HG03457 (cell line): ENCODE measurements at regions not wholly inside any gene's neighbourhood (a gene's known extent, or its start where the extent isn't known, plus 50 kb on each side); places are given as distances from the start of the nearest gene placed in this dataset.
A peak's percentile ranks its signal among the peaks of the same experiment; 100 is the strongest.
"Not testable (repeated sequence)": the region's sequence is repeated elsewhere in the genome, so short reads cannot be mapped to it uniquely, and the experiment has no call there.

Source experiments
- ATAC-seq: cut with Tn5 transposase; IDR thresholded peaks from one replicate; pipeline ENCODE4 v1.9.1; 2021; ENCODE audit warnings: moderate number of reproducible peaks; ENCODE audit not compliant: unreplicated experiment

- ATAC-seq, result no peak
Measured at GRCh38 chr13:79997244-79997643, 343.7 kb downstream of the SPRY2 start.

GRCh38 chr13:79995334-79995733 is 345.6 kb downstream of the SPRY2 start:
- no peak for ATAC-seq

DNA sequence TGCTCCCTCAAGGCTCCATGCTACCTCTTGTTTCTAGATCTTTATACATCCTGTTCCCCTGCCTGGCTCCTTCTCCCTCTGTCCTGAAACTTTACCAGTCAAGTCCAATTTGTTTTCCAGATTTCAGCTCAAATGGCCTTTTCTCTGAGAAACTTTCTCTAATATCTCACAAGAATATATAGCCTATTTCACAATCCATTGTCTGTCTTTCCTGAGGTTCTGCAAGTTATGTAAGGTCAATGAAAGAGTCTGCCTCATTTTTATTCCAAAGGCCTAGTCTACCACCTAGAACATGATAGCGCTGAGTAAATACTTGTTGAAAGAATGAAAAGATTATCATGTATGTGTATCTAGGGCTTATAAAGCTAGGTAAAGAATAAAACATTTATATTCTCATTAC is 348.8 kb downstream of the SPRY2 start:
- ATAC-seq, result no peak

DNA sequence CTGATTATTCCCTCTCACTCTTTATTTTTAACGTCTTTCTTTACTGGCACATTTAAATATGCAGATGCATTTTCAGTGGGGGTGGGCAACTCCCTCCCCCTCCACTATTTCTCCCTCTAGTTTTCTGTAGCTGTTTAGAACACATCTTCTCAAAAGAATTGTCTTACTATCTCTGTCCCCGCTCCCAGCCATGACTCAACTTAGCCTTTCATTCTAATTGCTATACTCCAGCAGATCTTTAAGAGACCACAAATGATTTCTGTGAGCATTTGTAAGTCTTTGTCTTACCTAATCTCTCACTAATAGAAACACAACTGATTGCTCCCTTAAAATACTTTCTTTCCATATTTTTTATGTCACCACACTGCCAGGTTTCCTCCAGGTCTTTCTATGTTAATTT is 350.9 kb downstream of the SPRY2 start:
- no peak for ATAC-seq

GRCh38 chr13:79989217-79989661 is 351.7 kb downstream of the SPRY2 start:
- ATAC-seq, result no peak

GRCh38 chr13:79988573-79988972 is 352.4 kb downstream of the SPRY2 start:
- no peak for ATAC-seq

DNA sequence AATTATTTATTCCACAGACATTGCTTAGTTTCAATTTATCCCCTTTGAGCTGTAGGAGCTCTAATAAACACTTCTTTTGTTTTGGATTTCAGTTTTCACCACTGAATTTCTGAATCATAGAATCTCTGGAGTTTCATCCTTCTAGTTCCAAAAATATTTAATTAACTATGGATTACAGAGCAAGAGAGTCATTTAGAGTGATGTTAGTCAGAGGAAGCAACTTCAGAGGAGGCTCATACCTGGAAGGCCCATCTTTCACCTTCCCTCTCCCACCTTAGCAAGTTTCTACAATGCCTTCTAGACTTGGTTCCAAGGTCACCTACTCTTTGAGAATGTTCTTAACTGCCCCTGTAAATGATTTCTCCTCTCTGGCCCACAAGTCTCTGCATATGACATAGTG is 353.2 kb downstream of the SPRY2 start:
- no peak for ATAC-seq

DNA sequence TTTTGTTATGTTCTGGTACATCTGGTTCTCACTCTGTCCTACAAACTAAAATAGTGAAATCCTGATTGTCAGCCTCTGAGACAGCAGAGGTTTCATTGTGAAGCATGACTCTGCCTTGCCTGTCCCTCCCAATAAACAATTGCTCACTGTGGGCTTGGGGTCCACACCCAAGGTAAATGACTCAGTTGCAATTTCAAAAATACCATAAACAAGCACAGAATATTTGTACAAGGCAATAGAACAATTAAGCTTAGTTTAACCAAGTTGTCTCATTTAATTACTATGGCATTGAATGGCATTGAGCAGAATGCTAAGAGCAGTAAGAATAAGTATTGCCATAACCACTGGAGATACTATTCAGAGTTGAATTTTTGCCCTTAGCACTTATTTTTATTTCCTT is 353.6 kb downstream of the SPRY2 start:
- no peak for ATAC-seq

GRCh38 chr13:79986890-79987289 is 354.0 kb downstream of the SPRY2 start:
- no peak for ATAC-seq

- ATAC-seq, result not testable (repeated sequence)
Measured at GRCh38 chr13:79974935-79975650, 365.8 kb downstream of the SPRY2 start.

GRCh38 chr13:79973533-79973963 is 367.4 kb downstream of the SPRY2 start:
- ATAC-seq, result peak; percentile 50

- no peak for ATAC-seq
Measured at GRCh38 chr13:79972066-79972569, 368.8 kb downstream of the SPRY2 start.

DNA sequence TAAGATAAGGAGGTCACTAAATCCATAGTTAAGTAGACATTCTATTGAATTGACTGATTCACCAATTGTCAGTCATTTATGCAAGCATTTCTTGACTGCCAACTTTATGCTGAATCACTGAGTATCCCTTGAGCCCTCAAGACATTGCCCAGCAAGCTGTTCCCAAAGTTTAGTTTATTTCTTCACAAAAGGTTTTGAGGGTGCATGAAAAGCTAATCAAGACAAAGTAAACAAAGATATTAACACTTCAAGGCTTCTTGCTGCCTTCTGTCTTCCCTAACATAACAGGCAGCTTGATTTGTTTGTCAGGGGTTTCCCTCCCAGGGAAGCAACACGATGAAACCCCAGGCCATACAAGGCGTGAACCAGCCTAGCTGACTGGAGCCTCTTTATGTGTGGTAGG is 374.4 kb downstream of the SPRY2 start:
- no peak for ATAC-seq

DNA sequence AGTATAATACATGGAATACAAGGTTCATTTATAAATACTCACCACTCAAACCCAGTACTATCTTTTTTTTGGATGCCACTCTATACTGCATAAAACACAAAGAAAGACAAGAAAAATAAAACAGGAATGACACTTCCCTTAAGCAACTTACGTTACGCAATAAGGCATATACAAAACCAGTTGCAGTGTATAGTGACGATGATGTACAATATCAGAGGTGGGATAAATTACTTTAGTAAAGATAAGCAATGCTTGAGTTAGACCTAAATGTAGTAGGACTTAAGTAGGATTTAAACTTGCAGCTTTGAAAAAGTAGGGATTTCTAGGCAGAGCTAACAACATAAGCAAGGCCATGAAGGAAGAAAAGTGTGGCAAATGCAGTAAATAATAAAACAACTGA is 374.9 kb downstream of the SPRY2 start:
- ATAC-seq, result no peak

- ATAC-seq, result no peak
Measured at GRCh38 chr13:79946556-79946955, 394.4 kb downstream of the SPRY2 start.

DNA sequence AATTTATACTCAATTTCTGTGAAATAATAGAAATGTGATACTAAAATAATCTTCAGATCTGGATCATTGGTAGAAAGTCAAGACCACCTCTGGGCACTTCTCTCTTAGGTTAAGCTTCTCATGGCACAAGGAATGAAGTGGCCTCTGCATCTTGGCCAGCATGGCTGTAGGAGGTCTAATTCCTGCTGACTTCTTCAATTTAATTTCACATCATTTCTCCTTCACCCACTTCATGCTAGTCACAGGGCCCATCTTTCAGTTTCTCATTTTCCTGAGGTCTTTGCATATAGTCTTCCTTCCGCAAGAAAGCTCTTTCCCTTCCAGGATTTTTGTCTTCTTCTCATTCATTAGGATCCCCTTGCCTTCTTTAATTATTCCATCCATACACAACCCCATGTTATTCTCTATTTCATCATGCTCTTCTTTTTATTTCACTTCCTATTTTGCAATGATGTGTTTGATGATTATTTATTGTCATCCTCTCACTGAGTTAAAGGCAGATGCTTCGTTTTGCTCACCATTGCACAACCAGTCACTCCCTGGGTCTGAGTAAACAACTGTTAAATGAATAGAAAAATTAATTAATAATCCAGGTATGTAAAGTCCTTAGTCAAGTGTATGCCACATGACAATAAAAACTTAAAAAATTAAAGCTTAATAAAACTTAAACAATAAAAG is 397.4 kb downstream of the SPRY2 start:
- no peak for ATAC-seq

GRCh38 chr13:79941752-79942151 is 399.2 kb downstream of the SPRY2 start:
- no peak for ATAC-seq

GRCh38 chr13:79939689-79940088 is 401.2 kb downstream of the SPRY2 start:
- no peak for ATAC-seq

DNA sequence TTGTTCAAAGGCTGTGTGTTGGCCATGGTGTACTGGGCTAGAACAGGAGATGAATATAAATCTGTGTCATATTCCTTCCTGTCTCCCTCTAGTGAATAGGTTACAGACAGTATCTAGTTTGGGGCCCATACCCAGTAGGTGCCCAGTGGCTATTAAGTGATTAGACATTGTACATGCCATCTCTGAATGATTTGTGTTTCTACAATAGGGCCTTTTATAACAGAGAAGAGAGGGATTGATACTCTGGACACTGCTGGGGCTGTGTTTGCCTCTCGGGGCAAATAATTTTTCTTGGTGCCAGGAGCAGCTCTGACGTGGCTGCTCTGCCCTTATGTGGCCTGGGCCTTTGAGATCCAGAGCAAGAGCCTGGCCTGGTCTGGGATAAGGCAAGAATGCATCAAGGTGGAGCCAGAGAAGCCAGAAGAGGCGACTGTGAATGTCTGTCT is 403.1 kb downstream of the SPRY2 start:
- no peak for ATAC-seq

DNA sequence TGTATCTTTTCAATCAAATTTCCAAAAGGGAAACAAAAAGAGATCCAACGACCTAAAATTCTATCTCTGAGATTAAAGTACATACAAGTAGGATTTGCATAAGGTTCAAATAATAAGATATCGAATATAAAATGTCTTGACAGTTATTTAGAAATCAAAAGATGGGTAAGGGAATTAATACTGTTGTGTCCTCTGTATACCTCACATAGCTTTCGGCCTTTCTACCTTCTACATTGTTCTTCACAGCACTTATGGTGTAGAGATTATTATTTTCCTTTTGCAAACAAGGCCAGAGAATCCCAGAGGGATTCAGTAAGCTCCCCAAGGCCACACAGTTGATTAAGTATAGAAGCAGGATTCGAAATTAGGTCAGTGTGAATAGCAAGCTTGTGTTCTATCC is 403.6 kb downstream of the SPRY2 start:
- ATAC-seq, result no peak

- no peak for ATAC-seq
Measured at GRCh38 chr13:79936368-79937136, 404.4 kb downstream of the SPRY2 start.

DNA sequence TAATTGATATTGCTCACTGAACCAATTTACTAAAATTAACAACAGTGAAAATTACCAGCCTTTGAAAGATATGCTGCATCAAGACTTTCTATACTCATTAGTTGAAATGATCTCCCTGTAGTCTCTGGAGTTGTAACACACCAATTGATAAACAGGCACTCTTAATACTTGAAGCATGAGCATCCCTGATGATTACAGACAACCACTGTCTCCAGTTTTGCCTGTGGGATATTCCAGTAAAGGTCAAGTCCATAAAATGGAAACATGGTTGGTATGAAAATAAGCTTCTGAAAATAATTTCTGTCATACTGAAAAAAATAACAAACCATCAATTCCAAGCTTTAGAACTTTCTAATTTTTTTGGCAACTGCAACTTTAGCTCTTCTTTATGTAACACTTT is 405.8 kb downstream of the SPRY2 start:
- ATAC-seq, result no peak
